ENCODE measurements at regions not wholly inside any gene's neighbourhood (a gene's known extent, or its start where the extent isn't known, plus 50 kb on each side); places are given as distances from the start of the nearest gene placed in this dataset.

DNA sequence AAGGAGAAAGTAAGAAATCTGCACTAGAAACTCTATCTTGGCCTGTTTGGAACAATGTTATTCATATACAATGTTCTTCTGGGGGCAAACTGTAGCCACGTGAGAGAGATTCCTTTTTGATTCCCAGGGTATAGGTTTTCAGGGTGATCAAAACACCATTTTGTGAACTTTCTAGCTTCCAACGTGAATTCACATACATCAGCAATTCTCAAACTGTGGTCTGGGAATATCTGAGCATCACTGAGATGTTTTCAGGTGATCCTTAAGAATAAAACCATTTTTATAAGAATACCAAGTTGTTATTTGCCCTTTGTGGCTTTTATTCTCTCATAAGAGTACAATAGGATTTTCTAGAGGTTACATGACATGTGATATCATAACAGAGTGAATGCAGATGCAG is 66.9 kb upstream of the ATP1A1 start:
- no peak for DNase-seq
- Histone ChIP-seq H2AFZ (ENCODE audit: low read length) (no peak overlapping the region), H3K18ac (ENCODE audit: insufficient read length, low read depth, low read length) (no peak overlapping the region), H3K14ac (ENCODE audit: insufficient read depth, low read length) (no peak overlapping the region), H2AK5ac (ENCODE audit: insufficient read length, low read length) (no peak overlapping the region), H2BK15ac (ENCODE audit: low read depth, low read length) (no peak overlapping the region), H3K27me3 (ENCODE audit: insufficient read depth, low read length) (no peaks in the 10 kb centered on the region), H4K91ac (ENCODE audit: insufficient read length, low read depth, low read length) (no peak overlapping the region), H2BK20ac (ENCODE audit: low read depth, low read length, poor library complexity, severe bottlenecking) (no peak overlapping the region), H3K79me2 (ENCODE audit: insufficient read depth, low read length) (no peaks in the 10 kb centered on the region), H2BK120ac (ENCODE audit: low read depth, low read length, poor library complexity, severe bottlenecking) (no peak overlapping the region), H3K23me2 (ENCODE audit: insufficient read length, low read depth, low read length, poor library complexity, severe bottlenecking) (no peaks in the 10 kb centered on the region), H3K56ac (ENCODE audit: insufficient read length, low read depth, low read length) (no peak overlapping the region), H3K27ac (ENCODE audit: insufficient read length, low read depth, low read length) (no peak overlapping the region), H3K9me3 (ENCODE audit: control insufficient read depth, low read depth, low read length) (no peaks in the 10 kb centered on the region), H2BK5ac (ENCODE audit: insufficient read length, low read length) (no peak overlapping the region), H3K79me1 (ENCODE audit: insufficient read depth, low read depth, low read length, poor library complexity, severe bottlenecking) (no peaks in the 10 kb centered on the region), H2BK12ac (ENCODE audit: insufficient read length, low read depth, low read length) (no peak overlapping the region), H3T11ph (ENCODE audit: low read length) (no peak overlapping the region), H4K20me1 (ENCODE audit: control insufficient read depth, insufficient read depth, insufficient read length) (no peaks in the 10 kb centered on the region), H3K4me2 (ENCODE audit: insufficient read depth, insufficient read length, low read length) (no peak overlapping the region), H3K9ac (ENCODE audit: extremely low read depth, insufficient read length, low read length) (no peak overlapping the region), H4K5ac (ENCODE audit: insufficient read length, low read depth, low read length) (no peak overlapping the region), H4K8ac (replicated peaks; ENCODE audit: insufficient read length, low read depth, low read length) (no peak overlapping the region), H3K4me1 (ENCODE audit: insufficient read depth, low read length) (no peaks in the 10 kb centered on the region), H3K23ac (ENCODE audit: insufficient read length, low read depth, low read length) (no peak overlapping the region), H3K4ac (ENCODE audit: low read depth, low read length) (no peak overlapping the region)
- H3K27me3 Mint-ChIP-seq (ENCODE audit: low read depth): no peaks in the 10 kb centered on the region; the same call in 1 of the 2 replicates
- no peak overlapping the region for H3K27ac Mint-ChIP-seq
- peaks cover 0 to 2% of the 10 kb centered on the region in 2 experiments; a peak in 1 of 5 replicates for H3K9me3 Mint-ChIP-seq
- no peaks in the 10 kb centered on the region for H3K36me3 Mint-ChIP-seq (ENCODE audit: insufficient read depth in 1 of 3, low read depth in 3 of 3)
- H3K4me3 Mint-ChIP-seq: no peak overlapping the region
- TF ChIP-seq, protein P1, sequence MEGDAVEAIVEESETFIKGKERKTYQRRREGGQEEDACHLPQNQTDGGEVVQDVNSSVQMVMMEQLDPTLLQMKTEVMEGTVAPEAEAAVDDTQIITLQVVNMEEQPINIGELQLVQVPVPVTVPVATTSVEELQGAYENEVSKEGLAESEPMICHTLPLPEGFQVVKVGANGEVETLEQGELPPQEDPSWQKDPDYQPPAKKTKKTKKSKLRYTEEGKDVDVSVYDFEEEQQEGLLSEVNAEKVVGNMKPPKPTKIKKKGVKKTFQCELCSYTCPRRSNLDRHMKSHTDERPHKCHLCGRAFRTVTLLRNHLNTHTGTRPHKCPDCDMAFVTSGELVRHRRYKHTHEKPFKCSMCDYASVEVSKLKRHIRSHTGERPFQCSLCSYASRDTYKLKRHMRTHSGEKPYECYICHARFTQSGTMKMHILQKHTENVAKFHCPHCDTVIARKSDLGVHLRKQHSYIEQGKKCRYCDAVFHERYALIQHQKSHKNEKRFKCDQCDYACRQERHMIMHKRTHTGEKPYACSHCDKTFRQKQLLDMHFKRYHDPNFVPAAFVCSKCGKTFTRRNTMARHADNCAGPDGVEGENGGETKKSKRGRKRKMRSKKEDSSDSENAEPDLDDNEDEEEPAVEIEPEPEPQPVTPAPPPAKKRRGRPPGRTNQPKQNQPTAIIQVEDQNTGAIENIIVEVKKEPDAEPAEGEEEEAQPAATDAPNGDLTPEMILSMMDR (conservative IDR thresholded peaks at IDR 0.05): no peak
- no CpG with 5 or more reads among the region's 2 CpGs for WGBS (ENCODE audit: extremely low coverage, insufficient read length, low lambda C conversion rate)
- H3K4me1 Mint-ChIP-seq: peaks cover 3 to 7% of the 10 kb centered on the region in 2 experiments
